HG02759 (cell line): ENCODE measurements at regions not wholly inside any gene's neighbourhood (a gene's known extent, or its start where the extent isn't known, plus 50 kb on each side); places are given as distances from the start of the nearest gene placed in this dataset.

Source experiments
- ATAC-seq: cut with Tn5 transposase; IDR thresholded peaks from one replicate; pipeline ENCODE4 v1.9.1; 2021; ENCODE audit warnings: mild to moderate bottlenecking, moderate library complexity; ENCODE audit not compliant: unreplicated experiment

GRCh38 chr6:147117580-147117979 is 86.6 kb upstream of the STXBP5 start:
- no peak for ATAC-seq

GRCh38 chr6:147119310-147119709 is 84.9 kb upstream of the STXBP5 start:
- no peak for ATAC-seq

GRCh38 chr6:147122823-147123222 is 81.4 kb upstream of the STXBP5 start:
- ATAC-seq: no peak

GRCh38 chr6:147126618-147127022 is 77.6 kb upstream of the STXBP5 start:
- ATAC-seq: no peak

GRCh38 chr6:147127587-147127986 is 76.6 kb upstream of the STXBP5 start:
- ATAC-seq: no peak

- no peak for ATAC-seq
Measured at GRCh38 chr6:147128056-147128455, 76.2 kb upstream of the STXBP5 start.

- no peak for ATAC-seq
Measured at GRCh38 chr6:147131532-147132128, 72.6 kb upstream of the STXBP5 start.

- ATAC-seq: no peak
Measured at GRCh38 chr6:147132889-147133288, 71.3 kb upstream of the STXBP5 start.

- ATAC-seq: no peak
Measured at GRCh38 chr6:147133669-147134068, 70.5 kb upstream of the STXBP5 start.

- ATAC-seq: no peak
Measured at GRCh38 chr6:147135211-147135681, 69.0 kb upstream of the STXBP5 start.

- ATAC-seq: no peak
Measured at GRCh38 chr6:147136057-147136456, 68.2 kb upstream of the STXBP5 start.

- no peak for ATAC-seq
Measured at GRCh38 chr6:147137986-147138385, 66.2 kb upstream of the STXBP5 start.

- ATAC-seq: no peak
Measured at GRCh38 chr6:147138835-147139234, 65.4 kb upstream of the STXBP5 start.

- ATAC-seq: no peak
Measured at GRCh38 chr6:147141711-147142308, 62.4 kb upstream of the STXBP5 start.

- no peak for ATAC-seq
Measured at GRCh38 chr6:147142684-147143245, 61.5 kb upstream of the STXBP5 start.

- no peak for ATAC-seq
Measured at GRCh38 chr6:147149092-147149491, 55.1 kb upstream of the STXBP5 start.

GRCh38 chr6:147149826-147150225 is 54.4 kb upstream of the STXBP5 start:
- no peak for ATAC-seq

- ATAC-seq: no peak
Measured at GRCh38 chr6:147150293-147150692, 53.9 kb upstream of the STXBP5 start.
